ENCODE measurements at regions not wholly inside any gene's neighbourhood (a gene's known extent, or its start where the extent isn't known, plus 50 kb on each side); places are given as distances from the start of the nearest gene placed in this dataset.

GRCh38 chr5:2170761-2171160 is 288.0 kb upstream of the IRX4 start:
- H4K20me1 ChIP-seq (ENCODE audit: low read depth, low read length) = no peaks in the 10 kb centered on the region
- no peaks in the 10 kb centered on the region for H3K9me3 ChIP-seq (ENCODE audit: insufficient read depth, low read length)
- no peaks in the 10 kb centered on the region for H3K27me3 ChIP-seq (ENCODE audit: low read length)
- H3K79me2 ChIP-seq (ENCODE audit: insufficient read depth, low read length) = no peaks in the 10 kb centered on the region
- H3K4me2 ChIP-seq (ENCODE audit: low read depth, low read length, poor library complexity, severe bottlenecking) = no peak overlapping the region
- no peak overlapping the region for H3K27ac ChIP-seq (ENCODE audit: low read depth, low read length)
- no peaks in the 10 kb centered on the region for H3F3A ChIP-seq (ENCODE audit: insufficient read depth)
- TF ChIP-seq, protein P1, sequence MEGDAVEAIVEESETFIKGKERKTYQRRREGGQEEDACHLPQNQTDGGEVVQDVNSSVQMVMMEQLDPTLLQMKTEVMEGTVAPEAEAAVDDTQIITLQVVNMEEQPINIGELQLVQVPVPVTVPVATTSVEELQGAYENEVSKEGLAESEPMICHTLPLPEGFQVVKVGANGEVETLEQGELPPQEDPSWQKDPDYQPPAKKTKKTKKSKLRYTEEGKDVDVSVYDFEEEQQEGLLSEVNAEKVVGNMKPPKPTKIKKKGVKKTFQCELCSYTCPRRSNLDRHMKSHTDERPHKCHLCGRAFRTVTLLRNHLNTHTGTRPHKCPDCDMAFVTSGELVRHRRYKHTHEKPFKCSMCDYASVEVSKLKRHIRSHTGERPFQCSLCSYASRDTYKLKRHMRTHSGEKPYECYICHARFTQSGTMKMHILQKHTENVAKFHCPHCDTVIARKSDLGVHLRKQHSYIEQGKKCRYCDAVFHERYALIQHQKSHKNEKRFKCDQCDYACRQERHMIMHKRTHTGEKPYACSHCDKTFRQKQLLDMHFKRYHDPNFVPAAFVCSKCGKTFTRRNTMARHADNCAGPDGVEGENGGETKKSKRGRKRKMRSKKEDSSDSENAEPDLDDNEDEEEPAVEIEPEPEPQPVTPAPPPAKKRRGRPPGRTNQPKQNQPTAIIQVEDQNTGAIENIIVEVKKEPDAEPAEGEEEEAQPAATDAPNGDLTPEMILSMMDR (IDR thresholded peaks at IDR 0.05; ENCODE audit: insufficient read depth, low read length, poor library complexity, severe bottlenecking) = no peak
- no peak for TF ChIP-seq EZH2phosphoT487 (conservative IDR thresholded peaks at IDR 0.05; ENCODE audit: low read length)
- no peaks in the 10 kb centered on the region for H3K36me3 ChIP-seq (ENCODE audit: low read length)
- no peak overlapping the region for H2AFZ ChIP-seq (ENCODE audit: low read depth, low read length, severe bottlenecking)
- H3K9ac ChIP-seq (ENCODE audit: low read length) = no peak overlapping the region
- no peak overlapping the region for H3K4me3 ChIP-seq (ENCODE audit: insufficient read depth, low read length, poor library complexity, severe bottlenecking)
- no peaks in the 10 kb centered on the region for H3K9me2 ChIP-seq (replicated peaks; ENCODE audit: insufficient read depth, low read length)

GRCh38 chr5:2169850-2170760 is 287.4 kb upstream of the IRX4 start:
- H3K79me2 ChIP-seq (ENCODE audit: insufficient read depth, low read length) = no peaks in the 10 kb centered on the region
- no peak overlapping the region for H3K4me2 ChIP-seq (ENCODE audit: low read depth, low read length, poor library complexity, severe bottlenecking)
- H3K27me3 ChIP-seq (ENCODE audit: low read length) = no peaks in the 10 kb centered on the region
- no peaks in the 10 kb centered on the region for H3K36me3 ChIP-seq (ENCODE audit: low read length)
- no peaks in the 10 kb centered on the region for H3K9me3 ChIP-seq (ENCODE audit: insufficient read depth, low read length)
- no peak for TF ChIP-seq EZH2phosphoT487 (conservative IDR thresholded peaks at IDR 0.05; ENCODE audit: low read length)
- TF ChIP-seq, protein P1 (IDR thresholded peaks at IDR 0.05; ENCODE audit: insufficient read depth, low read length, poor library complexity, severe bottlenecking) = no peak
- no peak overlapping the region for H3K4me3 ChIP-seq (ENCODE audit: insufficient read depth, low read length, poor library complexity, severe bottlenecking)
- no peak overlapping the region for H2AFZ ChIP-seq (ENCODE audit: low read depth, low read length, severe bottlenecking)
- H3K9ac ChIP-seq (ENCODE audit: low read length) = no peak overlapping the region
- H3F3A ChIP-seq (ENCODE audit: insufficient read depth) = no peaks in the 10 kb centered on the region
- H3K9me2 ChIP-seq (replicated peaks; ENCODE audit: insufficient read depth, low read length) = no peaks in the 10 kb centered on the region
- no peak overlapping the region for H3K27ac ChIP-seq (ENCODE audit: low read depth, low read length)
- no peaks in the 10 kb centered on the region for H4K20me1 ChIP-seq (ENCODE audit: low read depth, low read length)

DNA sequence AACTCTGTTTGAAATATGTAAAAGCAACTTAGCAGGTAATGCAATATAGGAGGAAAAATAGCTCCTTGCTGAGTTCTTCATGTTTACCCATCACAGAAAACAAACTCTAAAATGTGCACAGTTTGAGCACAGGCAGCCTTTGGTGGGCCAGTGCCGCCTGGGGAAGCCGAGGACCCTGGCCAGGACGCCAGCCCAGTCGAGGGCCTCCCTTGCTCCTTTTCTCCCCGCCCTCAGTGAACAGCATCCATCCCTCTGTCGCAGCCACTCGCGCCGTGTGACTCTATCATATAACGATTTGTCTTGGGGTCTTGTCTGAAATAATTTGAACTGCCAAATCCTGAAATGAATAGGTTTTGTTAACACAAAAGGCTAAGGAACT is 286.7 kb upstream of the IRX4 start:
- H3K4me3 ChIP-seq (ENCODE audit: insufficient read depth, low read length, poor library complexity, severe bottlenecking) = no peak overlapping the region
- no peak overlapping the region for H3K9ac ChIP-seq (ENCODE audit: low read length)
- no peaks in the 10 kb centered on the region for H3F3A ChIP-seq (ENCODE audit: insufficient read depth)
- H3K9me3 ChIP-seq (ENCODE audit: insufficient read depth, low read length) = no peaks in the 10 kb centered on the region
- H3K9me2 ChIP-seq (replicated peaks; ENCODE audit: insufficient read depth, low read length) = no peaks in the 10 kb centered on the region
- no peak overlapping the region for H3K4me2 ChIP-seq (ENCODE audit: low read depth, low read length, poor library complexity, severe bottlenecking)
- no peaks in the 10 kb centered on the region for H3K27me3 ChIP-seq (ENCODE audit: low read length)
- no peak overlapping the region for H3K27ac ChIP-seq (ENCODE audit: low read depth, low read length)
- no peaks in the 10 kb centered on the region for H3K79me2 ChIP-seq (ENCODE audit: insufficient read depth, low read length)
- H4K20me1 ChIP-seq (ENCODE audit: low read depth, low read length) = no peaks in the 10 kb centered on the region
- TF ChIP-seq, protein P1 (IDR thresholded peaks at IDR 0.05; ENCODE audit: insufficient read depth, low read length, poor library complexity, severe bottlenecking) = no peak
- no peak for TF ChIP-seq EZH2phosphoT487 (conservative IDR thresholded peaks at IDR 0.05; ENCODE audit: low read length)
- H2AFZ ChIP-seq (ENCODE audit: low read depth, low read length, severe bottlenecking) = no peak overlapping the region
- no peaks in the 10 kb centered on the region for H3K36me3 ChIP-seq (ENCODE audit: low read length)
